DOHH2 (cell line): ENCODE measurements at regions not wholly inside any gene's neighbourhood (a gene's known extent, or its start where the extent isn't known, plus 50 kb on each side); places are given as distances from the start of the nearest gene placed in this dataset.

ENCODE experiments used
- H3F3A ChIP-seq: fragments of 200-600 bp; sonication (generic), shearing (Covaris generic); 2 replicates; pipeline ENCODE4 v1.6.0; 2016; ENCODE audit warnings: antibody characterized with exemption, mild to moderate bottlenecking; ENCODE audit not compliant: control insufficient read depth, insufficient read depth
- H3K27ac ChIP-seq: fragments of 200-600 bp; sonication (generic); 2 replicates; pipeline ENCODE4 v1.5.1; 2014; ENCODE audit warnings: low read depth, mild to moderate bottlenecking, low read length, moderate library complexity
- H3K27me3 ChIP-seq: fragments of 200-600 bp; sonication (generic); 2 replicates; pipeline ENCODE4 v1.6.1; 2014; ENCODE audit warnings: mild to moderate bottlenecking, low read length, mixed read lengths; ENCODE audit not compliant: control insufficient read depth
- H3K36me3 ChIP-seq: fragments of 200-600 bp; sonication (generic); 2 replicates; pipeline ENCODE4 v1.6.1; 2014; ENCODE audit warnings: mild to moderate bottlenecking, low read length, moderate library complexity, mixed read lengths; ENCODE audit not compliant: control insufficient read depth
- H3K4me1 ChIP-seq: fragments of 200-600 bp; sonication (generic); 2 replicates; pipeline ENCODE4 v1.6.1; 2014; ENCODE audit warnings: mild to moderate bottlenecking, low read length, mixed read lengths; ENCODE audit not compliant: control insufficient read depth
- H3K4me2 ChIP-seq: fragments of 200-600 bp; sonication (generic); 2 replicates; pipeline ENCODE4 v1.6.0; 2014; ENCODE audit warnings: mild to moderate bottlenecking, low read length, moderate library complexity
- H3K4me3 ChIP-seq: fragments of 200-600 bp; sonication (generic); 2 replicates; pipeline ENCODE4 v1.5.1; 2014; ENCODE audit warnings: mild to moderate bottlenecking, low read length, mixed read lengths
- H3K79me2 ChIP-seq: fragments of 200-600 bp; sonication (generic); 2 replicates; pipeline ENCODE4 v1.6.1; 2014; ENCODE audit warnings: mild to moderate bottlenecking, low read length, mixed read lengths; ENCODE audit not compliant: control insufficient read depth
- H3K9me2 ChIP-seq: fragments of 200-600 bp; sonication (generic); replicated peaks from 2 replicates; pipeline ENCODE4 v1.6.1; 2014; ENCODE audit warnings: mild to moderate bottlenecking, low read length, mixed read lengths; ENCODE audit not compliant: control insufficient read depth
- H3K9me3 ChIP-seq: fragments of 200-600 bp; sonication (generic); 2 replicates; pipeline ENCODE4 v1.6.1; 2014; ENCODE audit warnings: antibody characterized with exemption, low read length, mixed read lengths; ENCODE audit not compliant: control insufficient read depth, insufficient read depth
- H4K20me1 ChIP-seq: fragments of 200-600 bp; sonication (generic); 2 replicates; pipeline ENCODE4 v1.6.0; 2014; ENCODE audit warnings: low read depth, mild to moderate bottlenecking, antibody characterized with exemption, low read length, moderate library complexity; ENCODE audit not compliant: control insufficient read depth, insufficient read depth
- EZH2phosphoT487 ChIP-seq: fragments of 200-600 bp; sonication (generic); IDR thresholded peaks from 2 replicates; pipeline ENCODE4 v1.6.1; 2017; ENCODE audit warnings: borderline replicate concordance, mild to moderate bottlenecking, antibody characterized with exemption, low read length, moderate library complexity, mixed read lengths
- TF ChIP-seq, protein P1 (sequence below): fragments of 200-600 bp; sonication (generic); IDR thresholded peaks from one replicate; pipeline ENCODE4 v1.5.1; 2014; ENCODE audit warnings: antibody characterized with exemption, mild to moderate bottlenecking, low read depth, low read length; ENCODE audit not compliant: poor library complexity, severe bottlenecking

DNA sequence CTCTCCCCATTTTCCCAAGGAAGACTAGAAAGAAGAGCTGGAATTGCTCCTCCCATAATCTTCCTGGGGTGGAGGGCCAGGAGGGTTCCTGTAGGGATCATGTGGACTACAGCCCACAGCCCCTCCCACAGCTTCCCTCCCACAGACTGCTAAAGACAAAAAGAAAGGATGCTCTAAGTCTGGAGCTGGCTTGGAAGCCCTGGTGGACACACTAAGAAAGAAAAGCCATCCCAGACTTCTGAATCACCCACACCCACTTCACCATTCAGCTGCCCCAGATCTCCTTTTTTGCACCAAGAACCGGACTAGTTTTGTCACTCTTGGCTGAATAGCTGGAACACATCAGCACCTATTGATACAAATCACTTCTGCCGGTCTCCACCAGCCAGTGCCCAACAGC is 56.8 kb upstream of the PLXNC1 start:
- H3K9me3 ChIP-seq = no peaks in the 10 kb centered on the region
- no peak overlapping the region for H3K4me3 ChIP-seq
- no peaks in the 10 kb centered on the region for H3K36me3 ChIP-seq
- H4K20me1 ChIP-seq = no peaks in the 10 kb centered on the region
- H3K4me1 ChIP-seq = no peaks in the 10 kb centered on the region
- peaks cover 13% of the 10 kb centered on the region for H3K27me3 ChIP-seq
- no peak overlapping the region for H3K27ac ChIP-seq
- H3K4me2 ChIP-seq = no peak overlapping the region
- H3K79me2 ChIP-seq = no peaks in the 10 kb centered on the region
- H3F3A ChIP-seq = no peaks in the 10 kb centered on the region
- TF ChIP-seq, protein P1, sequence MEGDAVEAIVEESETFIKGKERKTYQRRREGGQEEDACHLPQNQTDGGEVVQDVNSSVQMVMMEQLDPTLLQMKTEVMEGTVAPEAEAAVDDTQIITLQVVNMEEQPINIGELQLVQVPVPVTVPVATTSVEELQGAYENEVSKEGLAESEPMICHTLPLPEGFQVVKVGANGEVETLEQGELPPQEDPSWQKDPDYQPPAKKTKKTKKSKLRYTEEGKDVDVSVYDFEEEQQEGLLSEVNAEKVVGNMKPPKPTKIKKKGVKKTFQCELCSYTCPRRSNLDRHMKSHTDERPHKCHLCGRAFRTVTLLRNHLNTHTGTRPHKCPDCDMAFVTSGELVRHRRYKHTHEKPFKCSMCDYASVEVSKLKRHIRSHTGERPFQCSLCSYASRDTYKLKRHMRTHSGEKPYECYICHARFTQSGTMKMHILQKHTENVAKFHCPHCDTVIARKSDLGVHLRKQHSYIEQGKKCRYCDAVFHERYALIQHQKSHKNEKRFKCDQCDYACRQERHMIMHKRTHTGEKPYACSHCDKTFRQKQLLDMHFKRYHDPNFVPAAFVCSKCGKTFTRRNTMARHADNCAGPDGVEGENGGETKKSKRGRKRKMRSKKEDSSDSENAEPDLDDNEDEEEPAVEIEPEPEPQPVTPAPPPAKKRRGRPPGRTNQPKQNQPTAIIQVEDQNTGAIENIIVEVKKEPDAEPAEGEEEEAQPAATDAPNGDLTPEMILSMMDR = no peak
- no peak for TF ChIP-seq EZH2phosphoT487
- H3K9me2 ChIP-seq = no peaks in the 10 kb centered on the region

DNA sequence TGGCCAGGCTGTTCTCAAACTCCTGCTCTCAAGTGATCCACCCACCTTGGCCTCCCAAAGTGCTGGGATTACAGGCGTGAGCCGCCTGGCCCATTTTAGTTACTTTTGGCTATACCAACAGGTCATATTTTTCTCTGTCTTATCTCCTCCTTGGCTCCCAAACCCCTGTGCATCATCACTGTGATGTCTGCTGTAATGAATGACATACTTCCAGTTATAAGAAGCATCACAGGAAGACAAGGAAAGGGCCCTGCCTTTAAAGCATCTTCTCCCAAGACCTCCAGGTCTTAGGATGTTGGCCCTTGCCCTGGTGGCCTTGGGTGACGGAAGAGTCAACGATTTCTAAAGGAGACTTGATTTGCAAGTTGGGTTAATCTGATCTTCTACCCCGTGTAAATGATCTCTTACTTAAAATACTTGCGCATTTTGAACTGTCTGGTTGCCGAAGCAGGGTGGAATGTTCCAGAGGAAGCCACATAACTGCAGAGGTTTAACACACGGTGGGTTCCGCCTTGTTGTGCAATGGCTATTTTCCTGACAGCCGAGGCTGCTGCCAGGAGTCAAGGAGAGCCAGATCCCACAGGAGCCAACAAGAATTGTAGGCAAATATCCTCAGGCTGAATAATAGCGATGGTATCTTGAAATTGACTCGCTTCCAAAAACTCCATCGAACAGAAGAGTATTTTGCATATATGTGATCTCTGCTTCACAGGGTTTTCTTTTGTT is 55.7 kb upstream of the PLXNC1 start:
- Histone ChIP-seq H3K4me3 (no peak overlapping the region), H3K79me2 (no peaks in the 10 kb centered on the region), H3K27me3 (peaks cover 13% of the 10 kb centered on the region), H3K4me2 (no peak overlapping the region), H4K20me1 (no peaks in the 10 kb centered on the region), H3K27ac (no peak overlapping the region), H3K36me3 (no peaks in the 10 kb centered on the region), H3K9me3 (no peaks in the 10 kb centered on the region), H3F3A (no peaks in the 10 kb centered on the region), H3K4me1 (no peaks in the 10 kb centered on the region), H3K9me2 (no peaks in the 10 kb centered on the region)
- no peak for TF ChIP-seq EZH2phosphoT487
- TF ChIP-seq, protein P1 = no peak

DNA sequence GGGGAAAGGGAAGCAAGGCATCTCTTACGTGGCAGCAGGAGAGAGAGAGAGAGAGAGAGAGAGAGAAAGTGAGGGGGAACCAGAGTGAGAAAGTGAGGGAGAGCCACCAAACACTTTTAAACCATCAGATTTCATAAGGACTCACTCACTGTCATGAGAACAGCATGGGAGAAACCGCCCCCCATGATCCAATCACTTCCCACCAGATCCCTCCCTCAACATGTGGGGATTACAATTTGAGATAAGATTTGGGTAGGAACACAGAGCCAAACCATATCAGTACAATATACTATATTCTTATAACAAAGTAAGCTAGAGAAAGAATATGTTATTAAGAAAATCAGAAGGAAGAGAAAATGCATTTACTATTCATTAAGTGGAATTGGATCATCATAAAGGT is 53.7 kb upstream of the PLXNC1 start:
- TF ChIP-seq EZH2phosphoT487 = no peak
- TF ChIP-seq, protein P1 = no peak
- H3K27me3 ChIP-seq = peaks cover 26% of the 10 kb centered on the region
- H3K4me3 ChIP-seq = no peak overlapping the region
- no peaks in the 10 kb centered on the region for H3K4me1 ChIP-seq
- H3K79me2 ChIP-seq = no peaks in the 10 kb centered on the region
- H3F3A ChIP-seq = no peaks in the 10 kb centered on the region
- no peaks in the 10 kb centered on the region for H3K36me3 ChIP-seq
- no peaks in the 10 kb centered on the region for H3K9me2 ChIP-seq
- no peak overlapping the region for H3K4me2 ChIP-seq
- H4K20me1 ChIP-seq = no peaks in the 10 kb centered on the region; the same call in 1 of the 2 replicates
- no peak overlapping the region for H3K27ac ChIP-seq
- H3K9me3 ChIP-seq = no peaks in the 10 kb centered on the region

DNA sequence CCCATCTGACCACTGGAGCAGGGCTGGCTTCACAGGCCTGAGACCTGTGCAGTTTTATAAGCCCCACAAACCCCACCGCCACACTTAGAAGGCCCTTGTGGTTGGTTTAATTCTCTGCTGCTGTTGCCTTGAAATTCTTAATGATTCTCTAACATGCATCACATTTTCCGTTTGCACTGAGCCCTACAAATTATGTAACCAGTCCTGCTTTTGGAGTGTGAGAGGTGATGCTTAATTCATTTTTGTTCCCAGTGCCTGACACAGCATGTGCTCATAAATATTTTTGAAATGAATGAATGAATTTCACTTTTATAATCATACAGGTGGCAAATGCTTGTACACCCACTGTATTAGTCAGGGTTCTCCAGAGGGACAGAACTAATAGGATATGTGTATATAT is 52.8 kb upstream of the PLXNC1 start:
- Histone ChIP-seq H3K4me2 (no peak overlapping the region), H3K4me3 (no peak overlapping the region), H3K4me1 (no peaks in the 10 kb centered on the region), H3K27me3 (peaks cover 35% of the 10 kb centered on the region), H3K27ac (no peak overlapping the region), H3F3A (no peaks in the 10 kb centered on the region), H3K9me2 (no peaks in the 10 kb centered on the region), H4K20me1 (no peaks in the 10 kb centered on the region; the same call in 1 of the 2 replicates), H3K79me2 (no peaks in the 10 kb centered on the region), H3K36me3 (no peaks in the 10 kb centered on the region), H3K9me3 (no peaks in the 10 kb centered on the region)
- no peak for TF ChIP-seq EZH2phosphoT487
- TF ChIP-seq, protein P1 = no peak
